ENCODE measurements at regions not wholly inside any gene's neighbourhood (a gene's known extent, or its start where the extent isn't known, plus 50 kb on each side); places are given as distances from the start of the nearest gene placed in this dataset.

- TF ChIP-seq CTCF (IDR thresholded peaks at IDR 0.05; ENCODE audit: extremely low read depth in 1 of 2, insufficient read depth in 1 of 2, low read depth in 1 of 2, low read length in 2 of 2) = no peak
- TF ChIP-seq POLR2AphosphoS5 (IDR thresholded peaks at IDR 0.05; ENCODE audit: insufficient read depth, low read depth, low read length) = no peak
- TF ChIP-seq POLR2A (IDR thresholded peaks at IDR 0.05; ENCODE audit: low read depth, low read length) = no peak
- TF ChIP-seq JUN (IDR thresholded peaks at IDR 0.05; ENCODE audit: borderline replicate concordance, insufficient read depth, insufficient read length, low read depth) = no peak
- no peak for TF ChIP-seq EZH2 (IDR thresholded peaks at IDR 0.05; ENCODE audit: borderline replicate concordance, low read depth, low read length, severe bottlenecking)
- TF ChIP-seq FOS (IDR thresholded peaks at IDR 0.05; ENCODE audit: borderline replicate concordance, insufficient read depth, low read length) = no peak
- TF ChIP-seq GATA2 (IDR thresholded peaks at IDR 0.05; ENCODE audit: insufficient read depth, insufficient read length, low read depth, low read length) = no peak
- no peak for TF ChIP-seq MYC (IDR thresholded peaks at IDR 0.05; ENCODE audit: low read depth, low read length)
Measured at GRCh38 chr9:691825-692400, 149.6 kb upstream of the DMRT1 start.

All from endothelial cell of umbilical vein (primary cell).